CD14-positive monocyte (primary cell): ENCODE measurements at regions not wholly inside any gene's neighbourhood (a gene's known extent, or its start where the extent isn't known, plus 50 kb on each side); places are given as distances from the start of the nearest gene placed in this dataset.

Source experiments
- DNase-seq, 3 donors: peaks; one replicate each; pipeline ENCODE4 v3.0.0-alpha.2; 2011 to 2022
- H2AFZ ChIP-seq: 2 replicates; pipeline ENCODE4 v1.6.0; 2012; ENCODE audit warnings: mild to moderate bottlenecking, low read depth, low read length, inconsistent platforms; ENCODE audit not compliant: insufficient read depth, poor library complexity, severe bottlenecking
- H3K27ac ChIP-seq, 2 donors: 1 replicate in 1 of 2; 2 replicates in 1 of 2; pipeline ENCODE4 v1.5.1; 2012 to 2013; ENCODE audit warnings: low read length in 2 of 2, control low read depth in 1 of 2, inconsistent platforms in 1 of 2, low read depth in 1 of 2, mild to moderate bottlenecking in 1 of 2
- H3K27me3 ChIP-seq, 2 donors: one replicate each; pipeline versions ENCODE4 v1.6.0 to v1.6.1; 2011 to 2013; ENCODE audit warnings: low read length in 2 of 2; ENCODE audit not compliant: control insufficient read depth in 2 of 2, insufficient read depth in 2 of 2
- H3K36me3 ChIP-seq, 2 donors: replicated peaks in 1 of 2; 1 replicate in 1 of 2; 2 replicates in 1 of 2; pipeline versions ENCODE4 v1.5.1 to v1.6.1; 2012 to 2013; ENCODE audit warnings: low read length in 2 of 2, control low read depth in 1 of 2, inconsistent platforms in 1 of 2, mild to moderate bottlenecking in 1 of 2; ENCODE audit not compliant: insufficient read depth in 2 of 2, control insufficient read depth in 1 of 2
- H3K4me1 ChIP-seq, 2 donors: 1 replicate in 1 of 2; 2 replicates in 1 of 2; pipeline versions ENCODE4 v1.5.1 to v1.6.1; 2012 to 2013; ENCODE audit warnings: low read length in 2 of 2, control low read depth in 1 of 2, inconsistent platforms in 1 of 2, mild to moderate bottlenecking in 1 of 2, moderate library complexity in 1 of 2; ENCODE audit not compliant: insufficient read depth in 2 of 2, control insufficient read depth in 1 of 2
- H3K4me2 ChIP-seq: replicated peaks from 2 replicates; pipeline ENCODE3; 2012; ENCODE audit warnings: low read length, moderate library complexity, mild to moderate bottlenecking; ENCODE audit not compliant: poor library complexity, severe bottlenecking; ENCODE audit errors: extremely low read depth
- H3K4me3 ChIP-seq, 3 experiments: fragments of 200-600 bp in 1 of 3; sonication (generic) in 1 of 3; replicated peaks in 1 of 3; 1 replicate in 2 of 3; 2 replicates in 1 of 3; pipeline ENCODE4 v1.5.1; 2011 to 2013; ENCODE audit warnings: low read length in 3 of 3, mild to moderate bottlenecking in 3 of 3, control low read depth in 2 of 3, low read depth in 2 of 3, inconsistent platforms in 1 of 3, moderate library complexity in 1 of 3
- H3K79me2 ChIP-seq: 2 replicates; pipeline ENCODE4 v1.6.0; 2012; ENCODE audit warnings: mild to moderate bottlenecking, control low read depth, inconsistent platforms, low read length, moderate library complexity; ENCODE audit not compliant: insufficient read depth
- H3K9ac ChIP-seq: 2 replicates; pipeline ENCODE4 v1.6.0; 2017; ENCODE audit warnings: low read length, mild to moderate bottlenecking; ENCODE audit not compliant: insufficient read depth, poor library complexity, severe bottlenecking
- H3K9me3 ChIP-seq, 2 donors: replicated peaks in 1 of 2; 1 replicate in 1 of 2; 2 replicates in 1 of 2; pipeline versions ENCODE4 v1.5.1 to v1.6.1; 2012 to 2013; ENCODE audit warnings: low read length in 2 of 2, control low read depth in 1 of 2; ENCODE audit not compliant: control insufficient read depth in 1 of 2, insufficient read depth in 1 of 2
- H4K20me1 ChIP-seq: 2 replicates; pipeline ENCODE4 v1.6.0; 2012; ENCODE audit warnings: mild to moderate bottlenecking, low read length, control low read depth, moderate library complexity; ENCODE audit not compliant: insufficient read depth
- H3K27ac Mint-ChIP-seq, 7 donors: one replicate each; pipeline ENCODE4 v1.8.0; 2020; ENCODE audit warnings: mild to moderate bottlenecking in 7 of 7, mixed read lengths in 7 of 7, moderate library complexity in 6 of 7, inconsistent platforms in 2 of 7
- H3K27me3 Mint-ChIP-seq, 3 donors: one replicate each; pipeline ENCODE4 v1.8.0; 2021 to 2022; ENCODE audit warnings: low read depth in 3 of 3, mild to moderate bottlenecking in 3 of 3, mixed read lengths in 3 of 3, moderate library complexity in 3 of 3, inconsistent platforms in 1 of 3
- H3K36me3 Mint-ChIP-seq, 2 donors: one replicate each; pipeline ENCODE4 v1.8.0; 2020; ENCODE audit warnings: mixed read lengths in 2 of 2, inconsistent platforms in 1 of 2, mild to moderate bottlenecking in 1 of 2
- H3K4me1 Mint-ChIP-seq: one replicate; pipeline ENCODE4 v1.8.0; 2020; ENCODE audit warnings: mild to moderate bottlenecking, mixed read lengths
- H3K4me3 Mint-ChIP-seq, 2 donors: one replicate each; pipeline ENCODE4 v1.8.0; 2020; ENCODE audit warnings: mild to moderate bottlenecking in 2 of 2, mixed read lengths in 2 of 2, moderate library complexity in 1 of 2
- H3K9me3 Mint-ChIP-seq, 7 donors: one replicate each; pipeline ENCODE4 v1.8.0; 2020 to 2022; ENCODE audit warnings: mixed read lengths in 7 of 7, mild to moderate bottlenecking in 6 of 7, moderate library complexity in 6 of 7, inconsistent platforms in 2 of 7
- WGBS: methylation state at CpG from one replicate; pipeline ENCODE4 v1.1.5; 2013; ENCODE audit warnings: missing lambda C conversion rate; ENCODE audit not compliant: insufficient coverage; 5-methylcytosine and 5-hydroxymethylcytosine counted together
- intact Hi-C, 2 donors: fragments of 100-400 bp; cut with micrococcal nuclease; formaldehyde crosslinking; loops; one replicate each; pipeline versions ENCODE4 v1.15.0 to v1.15.1; 2023
- TF ChIP-seq, protein P1 (sequence below): fragments of 200-600 bp; IDR thresholded peaks from one replicate; pipeline ENCODE4 v1.8.0; 2022; ENCODE audit warnings: antibody characterized with exemption, mild to moderate bottlenecking

DNA sequence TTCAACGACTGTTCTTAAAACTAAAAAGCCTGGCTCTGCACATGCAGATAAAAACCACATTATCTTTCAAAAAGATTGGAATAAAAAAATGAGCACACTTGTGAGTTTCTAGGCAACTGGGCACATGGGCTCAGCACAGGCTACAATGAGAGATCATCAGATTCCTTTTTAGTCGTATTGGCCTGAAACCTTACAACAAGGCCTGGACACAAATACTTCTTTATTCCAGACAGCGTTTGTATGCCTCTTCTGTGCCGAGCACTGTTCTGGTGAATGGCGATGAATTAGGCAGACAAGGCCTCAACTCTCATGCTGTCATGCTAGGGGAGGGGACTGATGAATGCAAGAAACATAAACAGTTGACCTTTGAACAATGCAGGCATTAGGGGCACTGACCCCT is 463.0 kb downstream of the AACS start:
- WGBS: 100% methylated on average over 1 of the region's 5 CpGs
- Histone ChIP-seq H3K9ac (no peak overlapping the region), H4K20me1 (no peaks in the 10 kb centered on the region), H3K36me3 (no peaks in the 10 kb centered on the region), H3K4me3 (no peak overlapping the region), H3K4me2 (no peak overlapping the region), H2AFZ (no peak overlapping the region), H3K27me3 (peaks cover 0 to 2% of the 10 kb centered on the region in 2 donors), H3K27ac (no peak overlapping the region), H3K4me1 (no peaks in the 10 kb centered on the region), H3K79me2 (no peaks in the 10 kb centered on the region), H3K9me3 (no peaks in the 10 kb centered on the region)
- TF ChIP-seq, protein P1, sequence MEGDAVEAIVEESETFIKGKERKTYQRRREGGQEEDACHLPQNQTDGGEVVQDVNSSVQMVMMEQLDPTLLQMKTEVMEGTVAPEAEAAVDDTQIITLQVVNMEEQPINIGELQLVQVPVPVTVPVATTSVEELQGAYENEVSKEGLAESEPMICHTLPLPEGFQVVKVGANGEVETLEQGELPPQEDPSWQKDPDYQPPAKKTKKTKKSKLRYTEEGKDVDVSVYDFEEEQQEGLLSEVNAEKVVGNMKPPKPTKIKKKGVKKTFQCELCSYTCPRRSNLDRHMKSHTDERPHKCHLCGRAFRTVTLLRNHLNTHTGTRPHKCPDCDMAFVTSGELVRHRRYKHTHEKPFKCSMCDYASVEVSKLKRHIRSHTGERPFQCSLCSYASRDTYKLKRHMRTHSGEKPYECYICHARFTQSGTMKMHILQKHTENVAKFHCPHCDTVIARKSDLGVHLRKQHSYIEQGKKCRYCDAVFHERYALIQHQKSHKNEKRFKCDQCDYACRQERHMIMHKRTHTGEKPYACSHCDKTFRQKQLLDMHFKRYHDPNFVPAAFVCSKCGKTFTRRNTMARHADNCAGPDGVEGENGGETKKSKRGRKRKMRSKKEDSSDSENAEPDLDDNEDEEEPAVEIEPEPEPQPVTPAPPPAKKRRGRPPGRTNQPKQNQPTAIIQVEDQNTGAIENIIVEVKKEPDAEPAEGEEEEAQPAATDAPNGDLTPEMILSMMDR: no peak
- intact Hi-C loops: no loop called here
- peaks cover 4 to 6% (median 6%) of the 10 kb centered on the region in 3 donors for H3K27me3 Mint-ChIP-seq
- H3K27ac Mint-ChIP-seq: no peak overlapping the region
- H3K4me1 Mint-ChIP-seq: no peaks in the 10 kb centered on the region
- H3K36me3 Mint-ChIP-seq: no peaks in the 10 kb centered on the region
- peaks cover 0 to 7% (median 0%) of the 10 kb centered on the region in 7 donors for H3K9me3 Mint-ChIP-seq
- no peak overlapping the region for H3K4me3 Mint-ChIP-seq
- DNase-seq: no peak

DNA sequence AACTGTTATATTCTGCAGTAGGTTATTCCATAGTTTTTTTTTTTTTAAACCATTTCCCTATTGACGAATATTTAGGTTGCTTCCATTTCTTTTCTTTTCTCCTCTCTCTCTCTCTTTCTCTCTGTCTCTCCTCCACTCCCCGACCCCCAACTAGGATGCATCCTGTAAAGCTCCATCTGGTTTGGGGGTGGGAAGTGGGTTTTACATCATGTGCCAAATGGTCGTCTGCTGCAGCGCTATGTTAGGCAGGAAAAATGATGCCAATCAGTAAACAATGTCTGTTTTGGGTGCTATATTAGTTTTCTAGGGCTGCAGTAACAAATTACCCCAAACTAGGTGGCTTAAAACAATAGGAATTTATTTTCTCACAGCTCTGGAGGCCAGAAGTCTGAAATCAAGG is 465.0 kb downstream of the AACS start:
- no peak for DNase-seq
- peaks cover 10 to 12% (median 10%) of the 10 kb centered on the region in 3 donors for H3K27me3 Mint-ChIP-seq
- H3K4me1 ChIP-seq: no peaks in the 10 kb centered on the region
- no peak overlapping the region for H3K4me3 Mint-ChIP-seq
- no peak overlapping the region for H2AFZ ChIP-seq
- H3K27ac Mint-ChIP-seq: no peak overlapping the region
- H3K27ac ChIP-seq: no peak overlapping the region
- H4K20me1 ChIP-seq: no peaks in the 10 kb centered on the region
- no peak overlapping the region for H3K9ac ChIP-seq
- peaks cover 0 to 4% (median 0%) of the 10 kb centered on the region in 7 donors for H3K9me3 Mint-ChIP-seq
- H3K79me2 ChIP-seq: no peaks in the 10 kb centered on the region
- WGBS: no CpG with 5 or more reads among the region's 4 CpGs
- H3K4me2 ChIP-seq: no peak overlapping the region
- no peaks in the 10 kb centered on the region for H3K4me1 Mint-ChIP-seq
- peaks cover 0 to 7% of the 10 kb centered on the region in 2 donors for H3K27me3 ChIP-seq
- intact Hi-C loops: no loop called here
- no peaks in the 10 kb centered on the region for H3K36me3 ChIP-seq
- H3K9me3 ChIP-seq: no peaks in the 10 kb centered on the region
- H3K4me3 ChIP-seq: no peak overlapping the region
- TF ChIP-seq, protein P1: no peak
- no peaks in the 10 kb centered on the region for H3K36me3 Mint-ChIP-seq
